ENCODE measurements at regions not wholly inside any gene's neighbourhood (a gene's known extent, or its start where the extent isn't known, plus 50 kb on each side); places are given as distances from the start of the nearest gene placed in this dataset.

DNA sequence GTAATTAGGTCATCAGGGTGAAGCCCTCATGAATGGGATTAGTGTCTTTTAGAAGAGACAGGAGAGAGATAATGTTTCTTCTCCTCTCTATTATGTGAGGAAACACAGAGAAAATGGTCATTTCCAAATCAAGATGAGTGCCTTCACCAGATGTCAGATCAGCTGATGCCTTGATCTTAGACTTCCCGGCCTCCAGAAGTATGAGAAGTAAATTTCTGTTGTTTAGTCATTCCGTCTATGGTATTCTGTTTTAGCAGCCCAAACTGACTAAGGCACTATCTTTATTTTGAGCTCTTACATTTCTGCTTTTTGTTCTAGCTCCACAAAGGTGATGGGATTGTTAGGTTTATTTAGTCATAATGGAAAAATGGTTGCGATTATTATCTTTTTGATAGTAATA is 273.2 kb upstream of the GADL1 start:
- Mint-ChIP-seq H3K4me1 (ENCODE audit: low read depth) (peaks cover 1% of the 10 kb centered on the region), H3K27ac (no peak overlapping the region), H3K4me3 (no peak overlapping the region), H3K36me3 (ENCODE audit: low read depth) (no peaks in the 10 kb centered on the region), H3K27me3 (no peaks in the 10 kb centered on the region), H3K9me3 (no peaks in the 10 kb centered on the region)
- intact Hi-C loops (cut with micrococcal nuclease): no loop called here

- H3K4me3 Mint-ChIP-seq: no peak overlapping the region
- H3K9me3 Mint-ChIP-seq: no peaks in the 10 kb centered on the region
- H3K27ac Mint-ChIP-seq: no peak overlapping the region
- no peaks in the 10 kb centered on the region for H3K36me3 Mint-ChIP-seq (ENCODE audit: low read depth)
- H3K27me3 Mint-ChIP-seq: no peaks in the 10 kb centered on the region
- intact Hi-C loops (cut with micrococcal nuclease): no loop called here
- H3K4me1 Mint-ChIP-seq (ENCODE audit: low read depth): peaks cover 9% of the 10 kb centered on the region
These were observed 276.6 kb upstream of the GADL1 start for GRCh38 chr3:31170932-31171670.

DNA sequence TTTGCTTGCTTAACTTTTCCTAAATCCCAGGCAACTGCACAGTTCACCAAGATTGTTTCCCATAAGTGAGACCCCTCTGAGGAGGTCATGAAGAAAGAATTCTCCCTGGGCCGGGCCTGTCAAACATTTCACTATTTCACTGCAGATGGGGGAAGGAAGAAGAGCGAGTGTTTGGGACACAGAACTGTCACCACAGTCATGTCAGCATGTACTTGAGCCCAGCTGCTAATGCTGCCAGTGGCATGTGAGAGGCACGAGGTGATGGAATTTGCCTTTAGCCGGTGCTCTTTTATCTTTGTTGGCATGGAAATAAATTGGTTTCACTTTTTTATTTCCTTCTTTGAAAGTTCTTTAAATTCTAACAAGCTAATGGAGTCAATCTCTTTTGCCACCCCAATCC is 277.9 kb upstream of the GADL1 start:
- Mint-ChIP-seq H3K4me1 (ENCODE audit: low read depth) (peaks cover 9% of the 10 kb centered on the region), H3K9me3 (no peaks in the 10 kb centered on the region), H3K4me3 (no peak overlapping the region), H3K27me3 (no peaks in the 10 kb centered on the region), H3K27ac (no peak overlapping the region), H3K36me3 (ENCODE audit: low read depth) (no peaks in the 10 kb centered on the region)
- intact Hi-C loops (cut with micrococcal nuclease): no loop called here

DNA sequence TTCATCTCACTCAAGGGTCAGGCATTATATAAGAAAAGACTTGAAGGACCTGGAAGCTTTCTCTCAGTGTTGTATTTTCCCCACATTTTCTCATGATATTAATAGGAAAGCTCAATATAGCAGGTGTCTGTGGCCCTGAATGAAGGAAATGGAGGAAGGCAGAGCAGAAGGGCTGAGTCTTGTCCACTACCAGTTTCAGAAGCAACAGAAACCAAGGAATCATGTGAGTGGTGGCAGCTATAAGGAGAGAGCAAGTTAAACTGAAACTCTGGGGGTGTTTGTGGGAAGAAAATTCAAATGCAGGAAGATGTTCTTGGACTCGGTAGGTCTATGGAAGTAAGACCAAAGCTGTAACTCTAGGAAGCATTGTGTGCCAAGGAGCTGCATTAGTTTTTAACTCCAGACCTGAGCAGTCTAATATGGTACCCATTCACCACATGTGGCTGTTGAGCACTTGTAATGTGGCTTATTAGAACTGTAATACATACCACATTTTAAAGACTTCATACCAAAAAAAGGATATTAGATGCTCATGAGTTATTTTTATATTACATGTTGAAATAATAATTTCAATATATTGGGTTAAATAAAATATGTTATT is 278.8 kb upstream of the GADL1 start:
- Mint-ChIP-seq H3K27ac (no peak overlapping the region), H3K9me3 (no peaks in the 10 kb centered on the region)
- intact Hi-C loops (cut with micrococcal nuclease): no loop called here

GRCh38 chr3:31174079-31174478 is 279.6 kb upstream of the GADL1 start:
- H3K9me3 Mint-ChIP-seq: no peaks in the 10 kb centered on the region
- no peaks in the 10 kb centered on the region for H3K27me3 Mint-ChIP-seq
- no peak overlapping the region for H3K4me3 Mint-ChIP-seq
- no peaks in the 10 kb centered on the region for H3K36me3 Mint-ChIP-seq (ENCODE audit: low read depth)
- peaks cover 14% of the 10 kb centered on the region for H3K4me1 Mint-ChIP-seq (ENCODE audit: low read depth)
- H3K27ac Mint-ChIP-seq: no peak overlapping the region
- intact Hi-C loops (cut with micrococcal nuclease): no loop called here

More for the DNA sequence above, 278.8 kb upstream of the GADL1 start:
- H3K36me3 Mint-ChIP-seq (ENCODE audit: low read depth): no peaks in the 10 kb centered on the region
- no peaks in the 10 kb centered on the region for H3K27me3 Mint-ChIP-seq
- peaks cover 14% of the 10 kb centered on the region for H3K4me1 Mint-ChIP-seq (ENCODE audit: low read depth)
- no peak overlapping the region for H3K4me3 Mint-ChIP-seq

DNA sequence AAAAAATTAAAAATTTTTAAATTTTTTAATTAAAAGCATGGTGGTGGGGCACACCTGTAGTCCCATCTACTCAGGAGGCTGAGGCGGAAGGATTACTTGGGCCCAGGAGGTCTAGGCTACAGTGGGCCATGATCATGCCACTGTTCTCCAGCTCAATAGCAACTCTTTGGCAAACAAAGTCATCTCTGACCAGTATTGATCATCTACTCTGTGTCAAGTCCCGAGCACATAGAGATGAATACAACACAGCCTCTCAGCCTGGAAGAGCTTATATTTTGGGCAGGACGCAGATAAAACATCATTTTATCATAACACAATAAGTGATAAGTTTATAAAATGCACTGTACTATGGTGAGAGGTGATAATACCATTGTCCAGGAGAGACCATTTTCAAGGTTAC is 281.6 kb upstream of the GADL1 start:
- no peaks in the 10 kb centered on the region for H3K9me3 Mint-ChIP-seq
- peaks cover 14% of the 10 kb centered on the region for H3K4me1 Mint-ChIP-seq (ENCODE audit: low read depth)
- H3K36me3 Mint-ChIP-seq (ENCODE audit: low read depth): no peaks in the 10 kb centered on the region
- no peak overlapping the region for H3K27ac Mint-ChIP-seq
- no peak overlapping the region for H3K4me3 Mint-ChIP-seq
- no peaks in the 10 kb centered on the region for H3K27me3 Mint-ChIP-seq
- intact Hi-C loops (cut with micrococcal nuclease): no loop called here

- Mint-ChIP-seq H3K27me3 (no peaks in the 10 kb centered on the region), H3K4me3 (no peak overlapping the region), H3K9me3 (no peaks in the 10 kb centered on the region), H3K36me3 (ENCODE audit: low read depth) (no peaks in the 10 kb centered on the region), H3K4me1 (ENCODE audit: low read depth) (peaks cover 5% of the 10 kb centered on the region), H3K27ac (no peak overlapping the region)
- intact Hi-C loops (cut with micrococcal nuclease): no loop called here
These were observed 284.0 kb upstream of the GADL1 start for GRCh38 chr3:31178467-31178866.

DNA sequence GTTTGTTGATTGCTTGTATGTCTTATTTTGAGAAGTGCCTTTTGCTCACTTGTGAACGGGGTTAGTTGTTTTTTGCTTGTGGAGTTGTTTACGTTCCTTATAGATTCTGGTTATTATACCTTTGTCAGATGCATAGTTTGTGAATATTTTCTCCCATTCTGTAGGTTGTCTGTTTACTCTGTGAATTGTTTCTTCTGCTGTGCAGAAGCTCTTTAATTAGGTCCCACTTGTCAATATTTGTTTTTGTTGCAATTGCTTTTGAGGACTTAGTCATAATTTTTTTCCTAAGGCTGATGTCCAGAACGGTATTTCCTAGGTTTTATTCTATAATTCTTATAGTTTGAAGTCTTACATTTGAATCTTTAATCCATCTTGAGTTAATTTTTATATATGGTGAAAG is 285.3 kb upstream of the GADL1 start:
- intact Hi-C loops (cut with micrococcal nuclease): no loop called here
- Mint-ChIP-seq H3K27me3 (no peaks in the 10 kb centered on the region), H3K27ac (no peak overlapping the region), H3K9me3 (no peaks in the 10 kb centered on the region), H3K4me1 (ENCODE audit: low read depth) (peaks cover 5% of the 10 kb centered on the region), H3K4me3 (no peak overlapping the region), H3K36me3 (ENCODE audit: low read depth) (no peaks in the 10 kb centered on the region)

DNA sequence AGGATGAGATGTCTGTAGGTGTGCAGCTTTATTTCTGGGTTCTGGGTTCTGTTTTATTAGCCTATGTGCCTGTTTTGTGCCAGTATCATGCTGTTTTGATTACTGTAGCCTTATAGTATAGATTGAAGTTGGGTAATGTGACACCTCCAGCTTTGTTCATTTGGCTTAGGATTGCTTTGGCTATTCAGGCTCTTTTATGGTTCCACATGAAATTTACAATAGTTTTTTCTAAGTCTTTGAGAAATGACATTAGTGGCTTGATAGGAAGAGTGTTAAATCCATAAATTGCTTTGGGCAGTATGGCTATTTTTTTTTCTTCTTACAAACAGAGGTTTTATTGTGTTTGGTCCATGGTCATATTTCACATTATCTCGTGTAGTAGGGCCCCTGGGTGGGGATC is 285.8 kb upstream of the GADL1 start:
- peaks cover 5% of the 10 kb centered on the region for H3K4me1 Mint-ChIP-seq (ENCODE audit: low read depth)
- no peaks in the 10 kb centered on the region for H3K36me3 Mint-ChIP-seq (ENCODE audit: low read depth)
- intact Hi-C loops (cut with micrococcal nuclease): no loop called here
- H3K27ac Mint-ChIP-seq: no peak overlapping the region
- H3K9me3 Mint-ChIP-seq: no peaks in the 10 kb centered on the region
- no peak overlapping the region for H3K4me3 Mint-ChIP-seq
- H3K27me3 Mint-ChIP-seq: no peaks in the 10 kb centered on the region

GRCh38 chr3:31181661-31182060 is 287.2 kb upstream of the GADL1 start:
- H3K27ac Mint-ChIP-seq: no peak overlapping the region
- H3K9me3 Mint-ChIP-seq: no peaks in the 10 kb centered on the region
- peaks cover 5% of the 10 kb centered on the region for H3K4me1 Mint-ChIP-seq (ENCODE audit: low read depth)
- intact Hi-C loops (cut with micrococcal nuclease): no loop called here
- no peak overlapping the region for H3K4me3 Mint-ChIP-seq
- H3K36me3 Mint-ChIP-seq (ENCODE audit: low read depth): no peaks in the 10 kb centered on the region
- H3K27me3 Mint-ChIP-seq: no peaks in the 10 kb centered on the region

DNA sequence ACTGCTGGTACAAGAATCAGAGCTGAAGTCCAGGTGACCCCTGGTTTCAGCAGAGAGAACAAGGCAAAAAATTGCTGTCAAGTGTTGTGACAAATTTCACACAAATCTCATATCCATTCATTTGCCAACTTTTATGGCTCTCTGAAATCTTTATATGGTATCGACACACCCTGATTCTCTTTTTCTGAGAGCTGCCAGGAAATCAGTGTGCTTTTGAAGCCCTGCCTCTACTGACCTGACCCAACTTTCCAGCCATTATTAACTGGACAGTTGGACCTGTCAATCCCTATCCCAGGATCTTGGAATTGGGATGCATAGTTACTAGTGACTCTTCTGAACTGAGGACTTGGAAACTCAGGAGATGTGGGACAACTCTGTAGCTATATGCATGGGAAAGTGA is 288.2 kb upstream of the GADL1 start:
- Mint-ChIP-seq H3K9me3 (no peaks in the 10 kb centered on the region), H3K4me1 (ENCODE audit: low read depth) (peaks cover 5% of the 10 kb centered on the region), H3K36me3 (ENCODE audit: low read depth) (no peaks in the 10 kb centered on the region), H3K27me3 (no peaks in the 10 kb centered on the region), H3K27ac (no peak overlapping the region), H3K4me3 (no peak overlapping the region)
- intact Hi-C loops (cut with micrococcal nuclease): no loop called here

DNA sequence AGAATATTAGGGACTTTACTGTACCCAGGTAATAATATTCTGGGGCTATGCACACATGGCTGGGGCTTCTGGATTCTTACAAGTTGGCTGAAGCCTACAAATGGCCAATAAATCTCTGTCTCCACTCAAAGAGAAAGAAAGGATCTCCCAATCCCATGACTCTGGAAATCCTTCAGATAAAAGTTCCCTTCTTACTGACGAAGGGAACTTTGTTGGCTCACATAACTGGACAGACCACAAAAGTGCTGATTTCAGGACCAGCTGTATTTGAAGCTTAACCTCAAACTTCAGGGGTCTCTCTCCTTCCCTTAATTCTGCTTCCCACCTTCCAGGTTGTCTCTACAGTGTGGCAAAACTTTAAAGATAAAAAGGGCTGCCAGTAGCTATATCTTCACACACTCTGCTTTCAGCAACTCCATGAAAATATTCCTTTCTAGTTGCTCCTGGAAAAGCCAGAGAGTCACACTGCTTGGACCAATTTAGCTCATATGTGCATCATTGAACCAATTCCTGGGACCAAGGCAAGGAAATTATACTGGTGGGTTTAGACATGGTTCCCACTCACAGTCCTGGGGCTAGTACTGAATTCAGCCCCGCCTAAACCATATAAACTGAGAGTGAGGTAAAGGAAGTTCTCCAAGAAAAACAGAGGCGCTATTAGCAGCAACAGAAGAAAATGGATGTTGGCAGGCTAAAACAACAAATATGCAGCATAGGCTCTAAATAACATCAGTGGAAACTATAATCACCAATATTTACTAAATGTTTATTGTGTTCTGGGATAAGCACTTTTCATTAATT is 290.0 kb upstream of the GADL1 start:
- no peak overlapping the region for H3K4me3 Mint-ChIP-seq
- no peaks in the 10 kb centered on the region for H3K36me3 Mint-ChIP-seq (ENCODE audit: low read depth)
- no peak overlapping the region for H3K27ac Mint-ChIP-seq
- no peaks in the 10 kb centered on the region for H3K27me3 Mint-ChIP-seq
- H3K4me1 Mint-ChIP-seq (ENCODE audit: low read depth): no peaks in the 10 kb centered on the region
- intact Hi-C loops (cut with micrococcal nuclease): no loop called here
- H3K9me3 Mint-ChIP-seq: no peaks in the 10 kb centered on the region

GRCh38 chr3:31185062-31185357 is 290.5 kb upstream of the GADL1 start:
- Mint-ChIP-seq H3K9me3 (no peaks in the 10 kb centered on the region), H3K4me1 (ENCODE audit: low read depth) (no peaks in the 10 kb centered on the region), H3K27ac (no peak overlapping the region), H3K4me3 (no peak overlapping the region), H3K27me3 (no peaks in the 10 kb centered on the region), H3K36me3 (ENCODE audit: low read depth) (no peaks in the 10 kb centered on the region)
- intact Hi-C loops (cut with micrococcal nuclease): no loop called here

- no peaks in the 10 kb centered on the region for H3K36me3 Mint-ChIP-seq (ENCODE audit: low read depth)
- no peaks in the 10 kb centered on the region for H3K27me3 Mint-ChIP-seq
- H3K9me3 Mint-ChIP-seq: no peaks in the 10 kb centered on the region
- no peak overlapping the region for H3K4me3 Mint-ChIP-seq
- H3K4me1 Mint-ChIP-seq (ENCODE audit: low read depth): no peaks in the 10 kb centered on the region
- intact Hi-C loops (cut with micrococcal nuclease): no loop called here
- H3K27ac Mint-ChIP-seq: no peak overlapping the region
These were observed 291.6 kb upstream of the GADL1 start for GRCh38 chr3:31186041-31186440.
